NCI-H345 (cell line): ENCODE measurements at regions not wholly inside any gene's neighbourhood (a gene's known extent, or its start where the extent isn't known, plus 50 kb on each side); places are given as distances from the start of the nearest gene placed in this dataset.

Experiments
- DNase-seq: peaks from one replicate; lab custom pipeline; 2025; lab: John Stamatoyannopoulos, UW

- DNase-seq, result no peak
Observed at GRCh38 chr1:47554082-47554481, 116.2 kb downstream of the FOXD2 start.

- DNase-seq, result no peak
Observed at GRCh38 chr1:47554901-47555300, 117.1 kb downstream of the FOXD2 start.

GRCh38 chr1:47555306-47555705 is 117.5 kb downstream of the FOXD2 start:
- no peak for DNase-seq

GRCh38 chr1:47555841-47556560 is 118.2 kb downstream of the FOXD2 start:
- no peak for DNase-seq

- DNase-seq, result no peak
Observed at GRCh38 chr1:47557066-47557465, 119.2 kb downstream of the FOXD2 start.

- DNase-seq, result no peak
Observed at GRCh38 chr1:47558601-47559593, 121.1 kb downstream of the FOXD2 start.

GRCh38 chr1:47559944-47560695 is 122.3 kb downstream of the FOXD2 start:
- DNase-seq, result no peak

- no peak for DNase-seq
Observed at GRCh38 chr1:47561523-47562007, 123.7 kb downstream of the FOXD2 start.

- no peak for DNase-seq
Observed at GRCh38 chr1:47562147-47562546, 124.3 kb downstream of the FOXD2 start.

GRCh38 chr1:47562799-47563198 is 125.0 kb downstream of the FOXD2 start:
- DNase-seq, result no peak

- DNase-seq, result no peak
Observed at GRCh38 chr1:47563201-47563600, 125.4 kb downstream of the FOXD2 start.

- no peak for DNase-seq
Observed at GRCh38 chr1:47564570-47564969, 126.7 kb downstream of the FOXD2 start.

GRCh38 chr1:47565092-47565491 is 127.2 kb downstream of the FOXD2 start:
- no peak for DNase-seq

- DNase-seq, result no peak
Observed at GRCh38 chr1:47565676-47566075, 127.8 kb downstream of the FOXD2 start.

- no peak for DNase-seq
Observed at GRCh38 chr1:47568763-47569162, 130.9 kb downstream of the FOXD2 start.

- DNase-seq, result no peak
Observed at GRCh38 chr1:47569261-47569660, 131.4 kb downstream of the FOXD2 start.

- DNase-seq, result no peak
Observed at GRCh38 chr1:47569681-47570470, 132.0 kb downstream of the FOXD2 start.

GRCh38 chr1:47571161-47571560 is 133.3 kb downstream of the FOXD2 start:
- DNase-seq, result no peak

- no peak for DNase-seq
Observed at GRCh38 chr1:47571952-47572351, 134.1 kb downstream of the FOXD2 start.

GRCh38 chr1:47572731-47573430 is 135.0 kb downstream of the FOXD2 start:
- DNase-seq, result no peak
